K562 (cell line): ENCODE measurements at regions not wholly inside any gene's neighbourhood (a gene's known extent, or its start where the extent isn't known, plus 50 kb on each side); places are given as distances from the start of the nearest gene placed in this dataset.

ENCODE experiments used
- ATAC-seq: fragments of 200-7000 bp; cut with Tn5 transposase; 3 replicates; pipeline ENCODE4 v1.9.1; 2020; ENCODE audit warnings: moderate library complexity
- BruUV-seq: library from RNA; stranded (reverse); fragments of 400-500 nt; replicated peaks from 2 replicates; lab custom pipeline; 2021; lab: Mats Ljungman, UMichigan
- CTCF ChIA-PET: fragments of 300-600 bp; formaldehyde crosslinking; extraction: SDS; loops from one replicate; lab custom pipeline; 2021; ENCODE audit warnings: low intra/inter-chr PET ratio; lab: Yijun Ruan, JAX
- POLR2A ChIA-PET: fragments of 300-600, 350-650 bp; sonication (Branson Sonifier 250); formaldehyde crosslinking; extraction: SDS; loops from one replicate; lab custom pipeline; 2021; ENCODE audit warnings: antibody characterized with exemption, inconsistent platforms; lab: Yijun Ruan, JAX
- DNase-seq, 4 experiments: peaks; one replicate each; pipeline versions ENCODE4 v3.0.0 to v3.0.0-alpha.2; 2011 to 2018; ENCODE audit warnings: low spot score in 3 of 4, mixed read lengths in 3 of 4; ENCODE audit errors: extremely low read depth in 1 of 4
- FAIRE-seq: peaks from 2 replicates; lab custom pipeline; 2011; peaks lifted over from hg19 to GRCh38; lab: Jason Lieb, UNC
- H2AFZ ChIP-seq: 2 replicates; pipeline ENCODE4 v1.6.0; 2011; ENCODE audit warnings: low read depth, low read length, control low read depth, inconsistent platforms
- H3K27ac ChIP-seq: fragments of 200-600 bp; 3 replicates; pipeline ENCODE4 v1.8.0; 2011; ENCODE audit warnings: low read depth, mild to moderate bottlenecking, control low read depth, inconsistent platforms, low read length, moderate library complexity, mixed read lengths; ENCODE audit errors: extremely low read depth
- H3K27me3 ChIP-seq, 2 experiments: fragments of 300-600 bp in 1 of 2; 2 replicates in 1 of 2; 3 replicates in 1 of 2; pipeline versions ENCODE4 v1.6.0 to v1.8.0; 2011; ENCODE audit warnings: inconsistent platforms in 2 of 2, low read length in 2 of 2, mild to moderate bottlenecking in 1 of 2, mixed read lengths in 1 of 2, moderate library complexity in 1 of 2; ENCODE audit not compliant: control insufficient read depth in 2 of 2, insufficient read depth in 2 of 2
- H3K36me3 ChIP-seq: fragments of 300-600 bp; 3 replicates; pipeline ENCODE4 v1.8.0; 2011; ENCODE audit warnings: mild to moderate bottlenecking, low read length, inconsistent platforms; ENCODE audit not compliant: control insufficient read depth, insufficient read depth
- H3K4me1 ChIP-seq, 2 experiments: fragments of 200-600 bp in 1 of 2; replicated peaks in 1 of 2; 2 replicates in 1 of 2; 3 replicates in 1 of 2; pipeline versions ENCODE4 v1.5.1 to v1.8.0; 2011; ENCODE audit warnings: inconsistent platforms in 2 of 2, low read length in 2 of 2, mild to moderate bottlenecking in 1 of 2, mixed read lengths in 1 of 2, moderate library complexity in 1 of 2; ENCODE audit not compliant: control insufficient read depth in 2 of 2, insufficient read depth in 2 of 2
- H3K4me2 ChIP-seq: 2 replicates; pipeline ENCODE4 v1.6.1; 2011; ENCODE audit warnings: low read length, control low read depth, inconsistent platforms, mixed read lengths; ENCODE audit not compliant: insufficient read depth
- H3K4me3 ChIP-seq: fragments of 200-600 bp; sonication (generic), shearing (Covaris generic); 2 replicates; pipeline ENCODE4 v1.5.1; 2016; ENCODE audit warnings: control low read depth, inconsistent platforms
- H3K79me2 ChIP-seq: fragments of 200-600 bp; 3 replicates; pipeline ENCODE4 v1.8.0; 2011; ENCODE audit warnings: low read length, inconsistent platforms; ENCODE audit not compliant: control insufficient read depth, insufficient read depth
- H3K9ac ChIP-seq, 2 experiments: 2 replicates each; pipeline versions ENCODE4 v1.6.0 to v1.6.1; 2011; ENCODE audit warnings: low read depth in 2 of 2, low read length in 2 of 2, control low read depth in 1 of 2, inconsistent platforms in 1 of 2, mild to moderate bottlenecking in 1 of 2, mixed read lengths in 1 of 2; ENCODE audit not compliant: insufficient read depth in 1 of 2
- H3K9me1 ChIP-seq: one replicate; pipeline ENCODE4 v1.6.0; 2011; ENCODE audit warnings: inconsistent platforms, mild to moderate bottlenecking, low read length, moderate library complexity; ENCODE audit not compliant: control insufficient read depth, insufficient read depth
- H3K9me3 ChIP-seq: replicated peaks from 2 replicates; pipeline ENCODE4 v1.5.1; 2011; ENCODE audit warnings: low read depth, low read length, inconsistent platforms; ENCODE audit not compliant: control insufficient read depth, insufficient read depth
- H4K20me1 ChIP-seq: replicated peaks from 2 replicates; pipeline ENCODE4 v1.6.1; 2011; ENCODE audit warnings: low read length, inconsistent platforms, mixed read lengths; ENCODE audit not compliant: control insufficient read depth, insufficient read depth
- CUX1 ChIP-seq: fragments of 200-800 bp; sonication (Bioruptor generic); IDR thresholded peaks from 2 replicates; pipeline ENCODE4 v1.6.1; 2016; ENCODE audit warnings: missing genetic modification characterization, missing compliant biosample characterization
- CXXC5 ChIP-seq: fragments of 250-450 bp; sonication (Bioruptor Pico); IDR thresholded peaks from 2 replicates; pipeline ENCODE4 v1.8.0; 2022; ENCODE audit warnings: inconsistent platforms, mild to moderate bottlenecking, moderate library complexity
- ETS1 ChIP-seq: conservative IDR thresholded peaks from 2 replicates; pipeline ENCODE4 v1.6.1; 2011; ENCODE audit warnings: low read depth, mild to moderate bottlenecking, low read length; ENCODE audit not compliant: control insufficient read depth
- GTF2A2 ChIP-seq: IDR thresholded peaks from 2 replicates; pipeline ENCODE4 v1.6.1; 2016; ENCODE audit warnings: mild to moderate bottlenecking, missing genetic modification characterization, missing compliant biosample characterization
- NFATC3 ChIP-seq: fragments of 450-650 bp; IDR thresholded peaks from 2 replicates; pipeline ENCODE4 v1.6.1; 2017; ENCODE audit warnings: mild to moderate bottlenecking
- POLR2H ChIP-seq: IDR thresholded peaks from 2 replicates; pipeline ENCODE4 v1.6.1; 2016; ENCODE audit warnings: missing genetic modification characterization, low read depth, mild to moderate bottlenecking, control low read depth, missing compliant biosample characterization, moderate library complexity
- TBP ChIP-seq: optimal IDR thresholded peaks from 2 replicates; pipeline ENCODE3; 2011; ENCODE audit warnings: low read depth, low read length, improper control_type of control experiment
- WGBS: fragments of 100-300 bp; shearing (Covaris generic); methylation state at CpG from one replicate; pipeline ENCODE4 v1.1.6; 2016; ENCODE audit warnings: low coverage, mixed read lengths; ENCODE audit not compliant: insufficient coverage; ENCODE audit errors: missing lambda C conversion rate; 5-methylcytosine and 5-hydroxymethylcytosine counted together
- in situ Hi-C: fragments of 300-500 bp; cut with MboI; formaldehyde crosslinking; loops from 4 replicates; pipeline ENCODE4 v1.15.0; 2018; ENCODE audit warnings: inconsistent platforms, mixed read lengths
- intact Hi-C: fragments of 100-400 bp; cut with micrococcal nuclease; formaldehyde crosslinking; loops from 2 replicates; pipeline ENCODE4 v1.14.2; 2022
- TF ChIP-seq, protein P1 (sequence below): fragments of 250-450 bp; sonication (Bioruptor Pico); IDR thresholded peaks from 2 replicates; pipeline ENCODE4 v1.8.0; 2021; ENCODE audit warnings: borderline replicate concordance, mild to moderate bottlenecking, moderate library complexity; ENCODE audit not compliant: poor library complexity, severe bottlenecking

- H3K4me3 ChIP-seq: no peak overlapping the region
- BruUV-seq: no TSS peak
- H3K9me1 ChIP-seq: no peaks in the 10 kb centered on the region
- no peak overlapping the region for H3K9ac ChIP-seq
- no peak for DNase-seq
- H3K4me1 ChIP-seq: no peaks in the 10 kb centered on the region
- ATAC-seq: no peak
- intact Hi-C loops: no loop called here
- 0% methylated on average over 3 of the region's 3 CpGs for WGBS
- H3K36me3 ChIP-seq: no peaks in the 10 kb centered on the region
- no peaks in the 10 kb centered on the region for H3K79me2 ChIP-seq
- H3K27me3 ChIP-seq: no peaks in the 10 kb centered on the region; a peak in 1 of 5 replicates
- no peaks in the 10 kb centered on the region for H4K20me1 ChIP-seq
- H3K9me3 ChIP-seq: no peaks in the 10 kb centered on the region
- in situ Hi-C loops: no loop called here
- no peak for FAIRE-seq
- ChIA-PET CTCF (no interaction called here), POLR2A (interaction anchor here (0.9 to 1.2 kb wide), 2 partner anchors 7 to 9 kb away, joined by 3 read pairs; no protein-coding TSS in a partner anchor)
- no peak overlapping the region for H3K4me2 ChIP-seq
- no peak overlapping the region for H2AFZ ChIP-seq
- H3K27ac ChIP-seq: no peak overlapping the region
- TF ChIP-seq POLR2H (tag): no peak
- TF ChIP-seq CUX1: no peak
- TF ChIP-seq NFATC3: no peak
- no peak for TF ChIP-seq ETS1
- no peak for TF ChIP-seq CXXC5
- no peak for TF ChIP-seq GTF2A2 (tag)
- TF ChIP-seq, protein P1, sequence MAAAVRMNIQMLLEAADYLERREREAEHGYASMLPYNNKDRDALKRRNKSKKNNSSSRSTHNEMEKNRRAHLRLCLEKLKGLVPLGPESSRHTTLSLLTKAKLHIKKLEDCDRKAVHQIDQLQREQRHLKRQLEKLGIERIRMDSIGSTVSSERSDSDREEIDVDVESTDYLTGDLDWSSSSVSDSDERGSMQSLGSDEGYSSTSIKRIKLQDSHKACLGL (CRISPR knock-in tag): no peak
- no peak for TF ChIP-seq TBP
These were observed 301.8 kb downstream of the C1D start for GRCh38 chr2:67760995-67761394.
